HG03432 (cell line): ENCODE measurements at regions not wholly inside any gene's neighbourhood (a gene's known extent, or its start where the extent isn't known, plus 50 kb on each side); places are given as distances from the start of the nearest gene placed in this dataset.

Source experiments
- ATAC-seq: cut with Tn5 transposase; IDR thresholded peaks from one replicate; pipeline ENCODE4 v1.9.1; 2021; ENCODE audit warnings: mild to moderate bottlenecking, moderate library complexity; ENCODE audit not compliant: unreplicated experiment

DNA sequence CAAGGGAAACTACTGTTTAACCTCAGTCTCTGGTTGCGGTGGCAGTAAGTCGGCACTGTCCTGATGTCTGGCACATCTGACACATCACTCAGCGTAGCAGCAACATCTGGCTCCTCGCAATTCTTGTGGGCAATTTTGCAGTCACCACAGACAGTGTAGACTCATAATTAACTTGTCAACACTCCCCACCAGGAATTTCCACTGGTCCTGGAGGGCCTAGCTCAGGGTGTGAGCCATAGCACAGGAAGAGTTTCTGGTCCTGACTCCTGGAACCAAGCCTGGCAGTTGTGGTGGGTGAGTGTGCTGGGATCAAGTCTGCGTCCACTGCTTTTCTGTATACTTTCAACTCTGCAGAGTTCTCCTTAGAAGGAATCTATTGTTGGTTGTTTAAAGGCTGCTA, 209.7 kb downstream of the SNX19 start:
- no peak for ATAC-seq

DNA sequence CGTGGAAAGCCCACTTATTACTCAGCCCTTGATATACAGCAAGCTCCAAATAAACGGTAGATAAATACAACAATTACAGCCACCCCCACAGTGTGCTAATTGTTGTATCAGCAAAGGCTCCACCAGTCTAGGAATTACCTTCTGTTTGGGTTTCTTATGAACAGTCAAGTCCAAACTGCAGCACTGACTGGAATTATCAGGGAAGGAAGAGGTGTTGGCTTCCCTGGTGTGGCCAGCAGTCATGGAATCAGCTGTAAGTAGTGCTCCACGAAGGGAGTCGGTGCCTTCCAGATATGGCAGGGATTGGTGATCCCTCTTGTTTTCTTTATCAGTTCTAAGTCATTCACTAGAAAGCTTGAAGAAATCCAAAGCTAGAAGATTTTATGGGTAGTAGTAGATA, 209.1 kb downstream of the SNX19 start:
- no peak for ATAC-seq

DNA sequence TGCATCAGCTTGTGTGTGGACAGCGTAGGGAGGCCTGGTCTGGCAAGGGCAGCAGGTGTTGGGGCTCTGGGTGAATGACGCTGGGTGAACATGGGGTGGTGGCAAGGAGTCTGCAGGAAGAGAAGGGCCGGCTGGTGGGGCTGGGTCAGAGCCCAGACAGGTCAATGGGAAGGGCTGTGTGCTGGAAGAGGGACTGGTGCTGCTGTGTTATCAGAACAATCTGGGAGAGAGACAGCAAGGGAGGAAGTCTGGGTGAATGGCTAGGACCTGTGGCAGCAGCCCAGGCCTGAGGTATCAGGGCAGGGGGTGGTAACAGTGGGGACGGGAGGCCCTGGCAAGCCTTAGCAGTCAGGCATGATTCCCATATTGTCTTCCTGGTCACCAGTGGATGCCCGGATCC, 206.7 kb downstream of the SNX19 start:
- ATAC-seq, result no peak

DNA sequence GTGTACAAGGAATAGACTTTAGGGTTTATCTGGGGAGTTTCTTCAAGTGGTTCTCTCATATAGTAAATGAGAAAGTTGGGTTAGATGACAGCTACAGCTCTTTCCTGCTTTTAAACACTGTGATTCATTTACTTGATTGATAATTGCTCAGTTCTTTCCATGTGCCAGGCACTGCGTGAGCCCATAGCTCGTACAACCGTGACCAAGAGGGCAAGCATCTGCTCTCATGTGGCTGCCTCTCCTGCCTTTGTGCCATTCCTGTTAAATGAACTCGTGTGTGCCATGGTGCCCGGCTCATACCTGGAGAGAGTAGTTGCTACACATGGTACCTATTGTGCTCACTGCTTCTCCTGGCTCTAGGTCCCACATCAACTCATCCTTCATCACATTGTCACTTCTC, 206.3 kb downstream of the SNX19 start:
- no peak for ATAC-seq

DNA sequence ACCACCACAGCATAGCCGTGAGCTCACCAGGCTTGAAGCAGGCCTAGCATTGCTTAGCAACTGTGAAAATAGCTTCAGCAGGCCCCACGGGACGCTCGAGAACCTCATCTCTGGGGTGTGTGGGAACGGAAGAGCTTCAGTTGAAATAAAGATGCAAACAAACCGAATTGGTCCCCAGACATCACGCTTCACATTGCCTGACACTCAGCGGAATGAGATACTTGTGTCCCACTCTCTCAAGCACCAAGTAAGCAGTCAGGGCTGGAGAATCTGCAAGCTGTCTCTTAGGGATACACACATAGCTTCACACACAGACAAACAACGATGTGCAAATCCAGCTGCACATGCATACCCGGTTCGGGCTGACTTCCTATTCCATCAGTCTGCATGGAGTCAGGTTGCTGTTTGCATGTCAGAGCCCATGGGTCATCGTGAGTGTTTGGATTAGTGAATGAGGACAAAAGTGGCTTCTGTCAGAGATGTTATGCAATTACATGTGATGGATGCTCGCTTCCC, 205.7 kb downstream of the SNX19 start:
- no peak for ATAC-seq

DNA sequence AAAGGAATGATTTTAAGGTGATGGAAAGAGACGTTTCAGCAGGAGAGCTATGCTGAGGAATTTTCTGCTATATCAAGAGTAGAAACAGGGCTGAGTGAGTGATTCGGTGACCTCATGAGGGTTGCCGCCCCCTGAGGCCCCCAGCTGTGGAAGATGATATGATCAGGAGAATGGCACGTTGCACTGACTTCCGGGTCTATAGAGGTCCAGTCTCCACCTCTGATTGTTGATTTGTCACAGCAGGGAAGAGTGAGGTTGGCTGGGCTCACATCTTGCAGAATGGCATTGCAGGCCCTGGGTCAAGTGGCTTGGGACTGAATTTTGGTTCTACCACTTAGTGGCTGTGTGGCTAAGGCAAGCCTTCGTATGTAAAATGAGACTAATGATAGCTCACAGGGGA, 205.1 kb downstream of the SNX19 start:
- ATAC-seq, result no peak

DNA sequence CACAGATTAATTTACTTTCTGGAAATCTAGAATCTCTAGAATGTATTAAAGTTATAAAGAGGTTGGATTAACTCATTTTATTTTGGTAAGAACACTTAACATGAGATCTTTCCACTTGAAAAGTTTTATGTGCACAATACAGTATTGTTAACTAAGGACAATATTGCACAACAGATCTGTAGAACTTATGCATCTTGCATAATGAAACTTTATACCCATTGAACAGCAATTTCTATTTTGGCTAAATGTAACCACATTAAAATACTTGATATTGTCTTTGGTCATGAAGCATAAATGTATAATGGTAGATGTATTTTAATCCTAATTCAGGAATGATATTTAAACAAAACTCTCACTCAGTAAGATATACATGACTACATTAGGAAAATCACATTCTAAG, 203.8 kb downstream of the SNX19 start:
- ATAC-seq, result no peak

DNA sequence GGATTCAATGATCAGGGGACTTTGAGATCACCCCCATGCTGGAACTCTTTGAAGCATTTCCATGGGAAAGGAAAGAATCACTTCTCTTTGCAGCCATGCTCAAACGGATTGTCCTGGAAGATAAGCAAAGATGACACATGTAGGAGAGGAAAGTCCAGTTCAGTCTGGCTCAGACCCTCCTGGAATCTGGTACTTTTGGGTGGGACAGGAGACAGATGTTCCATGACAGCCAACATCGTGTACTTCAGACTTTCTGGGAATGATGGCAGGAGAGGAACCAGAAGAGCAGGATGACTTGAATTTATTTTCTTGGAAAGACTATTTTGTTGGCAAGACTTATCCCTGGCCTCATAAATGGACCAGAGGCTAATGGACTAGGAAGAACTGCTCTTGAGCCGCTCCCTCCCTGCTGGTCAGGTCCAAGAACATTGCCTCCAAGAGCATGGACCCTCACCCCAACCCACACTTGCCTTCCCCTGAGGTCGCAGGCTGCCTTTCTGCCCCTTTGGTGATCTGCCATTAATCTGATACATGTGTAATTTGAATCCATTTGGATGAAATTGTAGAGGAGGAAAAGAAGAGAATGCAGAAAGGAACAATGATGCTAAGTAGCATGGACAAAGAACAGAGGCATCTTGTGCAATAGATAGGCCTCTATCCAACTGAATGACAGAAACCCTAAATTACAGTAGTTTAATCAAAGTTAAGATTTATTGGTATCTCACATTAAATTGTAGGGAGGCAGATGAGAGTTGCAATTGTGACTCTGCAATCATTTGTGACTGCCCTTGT, 201.0 kb downstream of the SNX19 start:
- no peak for ATAC-seq

DNA sequence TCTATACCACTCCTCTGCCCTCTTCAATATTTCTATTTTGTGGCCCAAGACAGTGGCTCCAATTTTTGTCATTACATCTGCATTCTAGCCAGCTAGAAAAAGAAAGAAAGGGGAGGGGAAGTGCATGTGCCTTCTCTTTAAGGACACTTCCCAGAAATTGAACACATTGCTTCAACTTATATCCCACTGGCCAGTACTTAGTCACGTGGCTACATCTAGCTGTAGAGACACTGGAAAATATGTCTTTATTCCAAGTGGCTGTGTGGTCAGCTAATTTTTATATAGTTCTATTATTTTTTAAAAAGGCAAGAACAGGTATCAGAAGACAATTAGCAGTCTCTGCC, 200.4 kb downstream of the SNX19 start:
- ATAC-seq, result no peak

DNA sequence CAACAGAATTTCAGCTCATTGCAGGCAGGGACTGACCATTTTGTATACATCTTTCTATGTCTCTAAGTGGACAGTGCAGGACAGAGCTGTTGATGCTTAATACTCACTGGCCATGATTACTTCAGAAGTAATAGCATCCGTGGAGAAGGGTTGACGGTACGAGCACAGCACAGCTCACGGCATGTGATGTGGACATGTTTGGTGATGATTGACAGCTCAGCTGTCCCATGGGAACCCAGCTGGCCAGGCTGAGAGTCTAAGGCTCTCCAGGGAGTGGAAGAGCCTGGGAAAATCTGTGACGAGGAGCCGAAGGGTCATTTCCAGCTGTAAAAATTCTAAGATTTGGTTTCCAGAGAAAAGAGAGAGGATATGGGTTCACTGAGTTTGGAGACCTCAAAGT, 198.2 kb downstream of the SNX19 start:
- ATAC-seq, result no peak

DNA sequence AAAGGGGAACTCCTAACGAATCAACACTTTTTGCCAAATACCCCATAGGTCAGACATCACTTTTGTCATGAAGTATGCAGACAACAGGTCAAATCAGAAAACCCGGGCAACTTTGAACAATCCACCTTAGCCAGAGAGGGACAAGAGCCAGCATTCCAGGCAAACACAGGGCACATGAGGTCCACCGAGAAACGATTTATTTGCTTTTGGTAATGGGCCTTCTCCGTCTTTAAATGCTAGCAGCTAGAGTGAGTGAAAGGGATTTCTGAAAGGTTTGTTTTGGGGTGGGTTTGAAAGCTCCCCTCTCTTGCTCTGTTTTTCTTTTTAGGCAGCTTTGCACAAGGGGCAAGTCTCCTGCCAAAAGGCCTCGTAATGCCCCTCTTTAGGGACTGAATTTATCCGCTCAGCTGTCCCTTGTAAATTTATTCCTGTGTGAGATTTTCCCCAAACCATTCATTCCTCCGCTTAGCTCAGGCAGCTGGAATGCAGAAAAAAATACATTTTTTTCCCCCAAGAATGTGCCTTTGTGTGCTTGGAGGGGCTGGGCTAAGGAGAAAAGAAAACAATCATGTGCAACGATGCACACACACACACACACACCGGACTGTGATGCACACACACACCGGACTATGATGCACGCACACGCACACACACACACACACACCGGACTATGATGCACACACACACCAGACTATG, 196.9 kb downstream of the SNX19 start:
- ATAC-seq, result no peak

DNA sequence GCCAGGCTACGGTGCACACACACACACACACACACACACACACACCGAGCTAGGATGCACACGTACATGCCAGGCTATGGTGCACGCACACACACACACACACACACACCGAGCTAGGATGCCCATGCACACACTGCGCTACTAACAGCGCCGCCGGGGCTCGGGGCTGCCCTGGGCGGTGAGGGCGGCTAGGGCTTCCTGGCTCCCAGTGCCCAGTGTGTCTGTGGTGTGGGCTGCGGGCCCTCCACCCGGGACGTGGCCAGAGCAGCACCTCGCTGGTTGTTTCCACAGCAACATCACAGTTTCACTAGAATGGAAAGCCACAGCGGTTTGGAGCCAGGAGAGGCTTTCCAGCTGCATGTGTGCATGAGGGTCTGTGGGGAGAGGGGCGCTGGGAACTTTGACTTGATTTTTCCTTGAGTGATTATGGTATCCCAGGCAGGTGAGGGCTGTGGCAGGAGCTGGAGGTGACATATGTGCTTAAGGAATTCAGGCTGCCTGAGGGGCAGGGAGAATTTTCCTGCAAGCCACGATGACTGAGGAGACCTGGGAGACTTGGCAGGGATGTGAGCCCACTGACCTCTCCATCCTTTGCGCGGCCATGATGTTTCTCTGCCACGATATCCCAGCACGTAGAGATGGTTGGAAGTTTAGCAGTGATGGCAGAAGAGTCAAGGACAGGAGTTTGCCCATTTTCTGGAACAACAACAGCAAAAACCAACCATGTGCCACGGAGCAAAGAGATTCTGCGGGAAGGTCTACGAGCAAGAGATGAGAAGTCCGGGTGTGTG, 195.9 kb downstream of the SNX19 start:
- no peak for ATAC-seq

DNA sequence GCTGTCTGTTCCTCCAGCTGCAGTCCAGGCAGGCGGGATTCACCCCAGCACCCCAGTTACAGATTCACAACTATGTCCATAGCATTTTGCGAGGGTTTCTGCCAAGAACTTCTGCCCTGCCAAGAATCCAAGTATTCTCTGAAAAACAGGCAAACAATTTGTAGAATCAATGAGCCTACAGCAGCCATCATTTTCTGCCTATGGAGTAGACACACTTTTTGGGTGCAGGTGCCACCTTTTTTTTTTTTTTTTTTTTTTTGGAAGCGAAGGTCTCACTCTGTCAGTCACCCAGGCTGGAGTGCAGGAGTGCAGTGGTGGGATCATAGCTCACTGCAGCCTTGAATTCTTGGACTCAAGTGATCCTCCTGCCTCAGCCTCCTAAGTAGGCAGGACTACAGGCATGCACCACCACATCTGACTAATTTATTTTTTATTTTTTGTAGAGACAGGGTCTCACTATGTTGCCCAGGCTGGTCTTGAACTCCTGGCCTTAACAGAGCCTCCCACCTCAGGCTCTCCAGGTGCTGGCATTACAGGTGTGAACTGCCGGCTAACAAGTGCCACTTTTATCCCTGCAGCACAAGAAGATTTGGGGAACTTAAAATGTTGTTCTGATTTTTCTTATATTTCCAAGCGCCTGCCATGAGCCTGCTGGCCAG, 195.1 kb downstream of the SNX19 start:
- no peak for ATAC-seq

DNA sequence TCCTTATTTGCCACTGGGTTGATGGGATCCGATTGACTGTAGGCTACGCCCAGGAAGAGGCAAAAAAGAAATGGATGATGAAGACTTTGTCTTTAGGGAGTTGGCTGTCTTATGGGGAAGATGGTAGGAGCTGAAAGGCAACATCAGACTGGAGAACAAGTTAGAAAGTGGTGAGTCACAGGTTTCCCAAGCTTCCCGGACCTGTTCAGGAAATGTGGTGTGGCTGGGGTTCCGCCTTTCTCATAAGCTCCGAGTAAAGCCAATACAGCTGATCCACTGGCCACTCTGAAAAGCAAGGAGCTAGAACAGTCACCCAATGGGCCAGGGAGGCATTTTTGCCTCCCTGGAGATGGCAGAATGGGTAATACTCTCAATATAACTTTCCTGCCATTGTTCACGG, 194.5 kb downstream of the SNX19 start:
- ATAC-seq, result no peak

DNA sequence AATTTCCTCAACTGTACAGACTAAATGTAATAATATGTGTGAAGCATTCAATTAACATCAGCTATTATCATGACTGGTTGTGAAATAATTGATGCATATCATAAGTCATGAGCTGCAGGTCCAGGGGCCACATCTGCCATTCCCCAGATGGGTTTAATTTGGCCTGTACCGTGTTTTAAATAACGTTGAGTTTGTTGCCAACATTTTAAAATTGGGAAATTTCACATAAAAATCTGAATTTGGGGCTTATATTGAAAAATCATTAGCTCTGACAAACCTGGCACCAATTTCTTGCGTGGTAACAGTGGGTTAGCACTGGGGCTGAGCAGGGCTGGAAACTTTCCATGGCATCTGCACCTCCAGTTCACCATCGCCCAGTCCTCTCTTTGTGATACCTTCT, 193.9 kb downstream of the SNX19 start:
- ATAC-seq, result no peak

DNA sequence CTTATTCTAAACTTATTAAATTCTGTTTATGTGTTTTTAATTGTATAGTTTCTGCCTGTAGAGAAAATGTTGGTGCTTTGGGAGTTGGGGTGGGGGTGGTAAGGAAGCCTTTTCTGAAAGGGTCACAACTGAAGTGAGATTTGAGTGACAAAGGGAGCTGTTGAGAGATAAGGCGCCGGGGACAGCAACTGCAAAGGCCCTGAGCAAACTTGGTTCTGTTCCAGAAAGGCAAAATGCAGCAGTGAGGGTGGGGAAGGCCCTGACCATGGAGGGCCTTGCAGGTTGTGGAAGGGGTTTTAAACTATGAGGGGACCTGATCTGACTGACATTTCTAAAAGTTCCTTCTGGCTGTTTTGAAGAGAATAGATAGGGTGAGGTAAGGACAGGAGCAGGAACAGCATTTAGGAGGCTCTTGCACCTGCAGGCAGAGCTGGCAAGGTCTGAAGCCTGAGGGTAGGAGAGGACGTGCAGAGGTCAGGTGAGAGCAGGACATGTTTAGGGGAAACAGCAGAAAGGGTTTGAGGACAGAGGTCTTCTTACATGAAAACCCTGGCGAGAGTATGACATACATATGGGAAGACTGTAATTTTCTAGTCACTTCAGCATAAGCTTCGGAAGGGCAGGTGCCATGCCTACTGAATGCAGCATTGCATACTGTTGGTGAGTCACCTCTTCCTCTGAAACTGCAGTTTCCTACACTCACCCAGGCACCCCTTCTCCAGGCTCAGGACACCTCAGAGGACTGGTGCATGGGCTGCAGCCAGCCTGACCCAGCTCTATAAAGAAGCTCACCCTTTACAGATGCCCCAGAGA, 190.7 kb downstream of the SNX19 start:
- no peak for ATAC-seq

DNA sequence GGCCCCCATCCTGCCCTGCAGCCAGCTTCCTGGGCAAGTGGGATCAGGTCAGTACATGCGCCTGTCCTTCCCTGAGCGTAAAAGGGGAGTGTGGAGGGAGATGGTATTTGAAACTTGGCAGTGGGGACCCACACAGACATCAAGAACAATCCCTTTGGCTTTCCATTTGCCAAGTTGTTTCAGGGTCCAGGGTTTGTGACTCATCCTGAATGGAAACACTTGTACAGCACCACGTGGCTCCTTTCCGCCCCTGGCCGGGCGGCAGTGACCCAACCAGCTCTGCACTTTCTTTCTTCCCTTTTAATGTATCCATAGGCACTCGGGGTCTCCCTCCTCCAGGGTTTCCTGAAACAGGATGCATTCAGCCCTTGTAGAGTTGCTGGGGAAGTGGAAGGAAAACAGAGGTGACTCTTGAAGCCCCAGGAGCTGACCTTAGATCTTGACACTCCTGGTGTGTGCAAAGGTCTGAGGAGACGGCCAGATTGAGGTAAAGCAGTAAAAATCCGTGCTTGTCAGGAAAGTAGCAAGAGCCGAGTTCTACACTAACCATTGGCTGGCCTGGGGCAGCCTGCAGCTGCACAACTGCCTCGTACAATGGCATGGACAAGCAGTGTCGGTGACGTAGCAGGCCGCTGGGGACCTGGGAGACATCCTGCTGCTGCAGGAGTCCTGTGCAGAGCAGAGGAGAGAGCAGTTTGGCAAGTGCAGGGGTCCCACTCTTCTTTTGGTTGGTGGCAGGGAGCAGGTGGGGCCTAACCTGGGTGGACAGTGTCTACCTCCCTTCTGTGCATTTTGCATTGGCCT, 189.8 kb downstream of the SNX19 start:
- ATAC-seq, result no peak

DNA sequence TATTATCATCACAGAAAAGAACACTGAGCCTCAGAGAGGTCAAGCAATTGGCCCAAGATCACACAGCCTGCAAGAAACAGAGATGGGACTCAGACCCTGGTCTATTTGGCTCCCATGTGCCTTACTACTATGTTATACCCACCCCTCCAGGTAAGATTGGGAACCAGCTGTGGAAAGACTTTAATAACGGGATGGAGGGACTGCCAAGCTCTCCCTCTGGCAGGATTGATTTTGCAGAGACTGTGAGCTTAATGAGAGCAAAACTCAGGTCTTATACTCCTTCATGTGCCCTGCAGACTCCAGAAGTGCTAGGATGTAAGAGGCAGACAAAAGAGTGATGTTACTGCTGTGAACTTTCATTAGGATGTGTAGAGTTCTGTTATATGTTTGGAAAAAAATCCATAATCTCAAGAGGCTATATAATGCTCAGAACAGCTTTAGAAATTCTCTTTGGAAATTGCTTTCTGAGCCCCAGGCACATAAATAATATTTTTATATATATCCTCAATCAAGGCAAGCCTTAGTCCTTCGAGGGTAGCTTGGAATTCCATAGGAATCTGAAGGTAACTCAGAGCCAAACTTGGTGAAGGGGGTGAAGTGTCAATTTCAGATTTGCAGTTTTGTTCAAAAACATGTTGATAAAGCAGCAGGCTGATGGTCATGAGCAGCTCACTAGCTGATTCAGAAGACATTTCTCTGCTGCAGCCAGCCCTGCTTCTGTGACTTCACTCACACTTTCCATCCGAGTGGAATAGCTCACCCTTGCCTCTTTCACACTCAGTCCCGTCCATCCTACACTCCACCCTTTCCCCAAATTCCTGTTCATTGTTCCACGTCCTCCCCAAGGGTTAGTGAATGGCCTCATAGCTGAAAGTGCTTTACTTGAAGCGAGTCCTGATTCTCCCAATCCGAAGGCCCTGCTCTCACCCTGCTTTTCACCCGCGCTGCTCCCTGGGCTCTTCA, 188.8 kb downstream of the SNX19 start:
- ATAC-seq, result no peak
